RWPE2 (cell line): ENCODE measurements at regions not wholly inside any gene's neighbourhood (a gene's known extent, or its start where the extent isn't known, plus 50 kb on each side); places are given as distances from the start of the nearest gene placed in this dataset.

ENCODE experiments used
- ATAC-seq: fragments of 200-7000 bp; cut with Tn5 transposase; 3 replicates; pipeline ENCODE4 v1.9.1; 2021; ENCODE audit warnings: low read depth
- DNase-seq: peaks from one replicate; pipeline ENCODE4 v3.0.0-alpha.2; 2020; ENCODE audit warnings: low spot score
- H3K27ac ChIP-seq: fragments of 450-650 bp; 2 replicates; pipeline ENCODE4 v1.5.1; 2017; ENCODE audit warnings: mild to moderate bottlenecking; ENCODE audit not compliant: poor library complexity, severe bottlenecking
- H3K27me3 ChIP-seq: fragments of 250-450 bp; sonication (Bioruptor Pico); 2 replicates; pipeline ENCODE4 v1.5.1; 2021; ENCODE audit warnings: mild to moderate bottlenecking, moderate library complexity; ENCODE audit not compliant: insufficient read depth, poor library complexity, severe bottlenecking
- H3K36me3 ChIP-seq: fragments of 250-450 bp; sonication (Bioruptor Pico); 2 replicates; pipeline ENCODE4 v1.5.1; 2020; ENCODE audit warnings: low read depth, mild to moderate bottlenecking, moderate library complexity
- H3K4me1 ChIP-seq: fragments of 250-450 bp; sonication (Bioruptor Pico); 2 replicates; pipeline ENCODE4 v1.5.1; 2021; ENCODE audit warnings: mild to moderate bottlenecking, moderate library complexity; ENCODE audit not compliant: insufficient read depth, poor library complexity, severe bottlenecking
- H3K4me3 ChIP-seq: fragments of 250-450 bp; sonication (Bioruptor Pico); 2 replicates; pipeline ENCODE4 v1.5.1; 2021; ENCODE audit warnings: mild to moderate bottlenecking, moderate library complexity; ENCODE audit not compliant: severe bottlenecking
- H3K9me3 ChIP-seq: fragments of 250-450 bp; sonication (Bioruptor Pico); 2 replicates; pipeline ENCODE4 v1.5.1; 2021; ENCODE audit warnings: mild to moderate bottlenecking, moderate library complexity; ENCODE audit not compliant: severe bottlenecking
- TF ChIP-seq, protein P1 (sequence below): fragments of 450-650 bp; IDR thresholded peaks from one replicate; pipeline ENCODE4 v1.5.1; 2017; ENCODE audit warnings: mild to moderate bottlenecking, moderate library complexity; ENCODE audit not compliant: poor library complexity, severe bottlenecking

DNA sequence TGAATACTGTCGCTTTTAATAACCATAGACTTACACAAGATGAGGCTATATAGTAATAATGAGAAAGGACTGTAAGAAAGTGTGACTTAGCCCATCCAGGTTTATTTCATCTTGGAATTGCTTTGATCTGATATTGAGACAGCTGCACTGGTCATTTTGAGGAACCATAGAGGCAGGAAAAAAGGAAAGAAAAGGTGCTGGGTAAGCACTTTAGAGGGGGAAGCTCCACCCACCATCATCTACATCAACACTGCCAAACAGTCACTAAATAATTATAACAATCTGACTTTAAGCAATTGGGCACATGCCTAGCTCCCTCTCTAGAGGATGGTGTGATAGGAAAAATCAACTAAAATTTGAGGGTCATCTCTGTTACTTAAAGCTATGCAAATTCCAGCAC, 70.6 kb upstream of the ST6GALNAC3 start:
- Histone ChIP-seq H3K4me1 (no peaks in the 10 kb centered on the region), H3K9me3 (no peaks in the 10 kb centered on the region), H3K36me3 (no peaks in the 10 kb centered on the region), H3K4me3 (no peak overlapping the region), H3K27me3 (no peaks in the 10 kb centered on the region), H3K27ac (no peak overlapping the region)
- TF ChIP-seq, protein P1, sequence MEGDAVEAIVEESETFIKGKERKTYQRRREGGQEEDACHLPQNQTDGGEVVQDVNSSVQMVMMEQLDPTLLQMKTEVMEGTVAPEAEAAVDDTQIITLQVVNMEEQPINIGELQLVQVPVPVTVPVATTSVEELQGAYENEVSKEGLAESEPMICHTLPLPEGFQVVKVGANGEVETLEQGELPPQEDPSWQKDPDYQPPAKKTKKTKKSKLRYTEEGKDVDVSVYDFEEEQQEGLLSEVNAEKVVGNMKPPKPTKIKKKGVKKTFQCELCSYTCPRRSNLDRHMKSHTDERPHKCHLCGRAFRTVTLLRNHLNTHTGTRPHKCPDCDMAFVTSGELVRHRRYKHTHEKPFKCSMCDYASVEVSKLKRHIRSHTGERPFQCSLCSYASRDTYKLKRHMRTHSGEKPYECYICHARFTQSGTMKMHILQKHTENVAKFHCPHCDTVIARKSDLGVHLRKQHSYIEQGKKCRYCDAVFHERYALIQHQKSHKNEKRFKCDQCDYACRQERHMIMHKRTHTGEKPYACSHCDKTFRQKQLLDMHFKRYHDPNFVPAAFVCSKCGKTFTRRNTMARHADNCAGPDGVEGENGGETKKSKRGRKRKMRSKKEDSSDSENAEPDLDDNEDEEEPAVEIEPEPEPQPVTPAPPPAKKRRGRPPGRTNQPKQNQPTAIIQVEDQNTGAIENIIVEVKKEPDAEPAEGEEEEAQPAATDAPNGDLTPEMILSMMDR: no peak
- DNase-seq (no peak), ATAC-seq (no peak)

DNA sequence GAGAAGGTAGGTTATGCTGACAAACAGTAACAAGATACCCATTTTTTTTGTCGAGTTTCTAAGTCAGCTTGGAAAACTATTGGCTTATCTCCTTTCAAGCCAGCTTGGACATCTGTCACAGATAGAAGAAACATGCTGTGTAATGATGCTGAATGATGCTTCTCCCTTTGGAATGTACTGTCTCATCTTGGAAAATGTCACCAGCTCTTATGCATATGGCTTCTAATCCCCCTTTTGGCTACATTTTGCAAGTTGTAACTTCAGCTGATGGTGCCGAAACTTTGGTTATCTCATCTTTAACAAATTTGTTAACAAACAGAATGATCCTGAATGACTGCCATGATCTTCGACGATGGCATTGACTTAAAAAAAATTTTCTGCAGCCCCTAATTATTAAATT, 68.8 kb upstream of the ST6GALNAC3 start:
- ATAC-seq (no peak), DNase-seq (no peak)
- Histone ChIP-seq H3K27me3 (no peaks in the 10 kb centered on the region), H3K27ac (no peak overlapping the region), H3K9me3 (no peaks in the 10 kb centered on the region), H3K36me3 (no peaks in the 10 kb centered on the region), H3K4me1 (no peaks in the 10 kb centered on the region), H3K4me3 (no peak overlapping the region)
- TF ChIP-seq, protein P1: no peak

DNA sequence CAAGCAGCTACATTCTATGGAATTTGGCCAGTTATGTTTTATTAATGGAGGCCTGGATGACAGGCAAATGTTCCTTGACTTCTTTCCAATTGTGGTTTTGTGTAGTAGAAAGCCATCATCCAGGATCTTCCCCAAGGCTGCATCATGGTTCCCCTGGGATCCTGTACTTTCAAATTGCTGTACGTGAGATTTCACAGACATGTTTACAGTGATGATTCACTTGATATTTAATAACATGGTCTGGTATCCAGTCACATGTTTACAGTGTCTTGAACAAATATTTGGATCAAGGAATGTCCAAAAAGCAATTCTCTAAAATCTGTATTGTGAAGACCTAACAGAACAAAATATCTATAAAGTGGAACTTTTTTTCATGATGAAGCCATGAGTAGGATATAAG, 68.3 kb upstream of the ST6GALNAC3 start:
- no peak overlapping the region for H3K4me3 ChIP-seq
- TF ChIP-seq, protein P1: no peak
- ATAC-seq (no peak), DNase-seq (no peak)
- H3K36me3 ChIP-seq: no peaks in the 10 kb centered on the region
- H3K4me1 ChIP-seq: no peaks in the 10 kb centered on the region
- H3K9me3 ChIP-seq: no peaks in the 10 kb centered on the region
- no peaks in the 10 kb centered on the region for H3K27me3 ChIP-seq
- H3K27ac ChIP-seq: no peak overlapping the region

DNA sequence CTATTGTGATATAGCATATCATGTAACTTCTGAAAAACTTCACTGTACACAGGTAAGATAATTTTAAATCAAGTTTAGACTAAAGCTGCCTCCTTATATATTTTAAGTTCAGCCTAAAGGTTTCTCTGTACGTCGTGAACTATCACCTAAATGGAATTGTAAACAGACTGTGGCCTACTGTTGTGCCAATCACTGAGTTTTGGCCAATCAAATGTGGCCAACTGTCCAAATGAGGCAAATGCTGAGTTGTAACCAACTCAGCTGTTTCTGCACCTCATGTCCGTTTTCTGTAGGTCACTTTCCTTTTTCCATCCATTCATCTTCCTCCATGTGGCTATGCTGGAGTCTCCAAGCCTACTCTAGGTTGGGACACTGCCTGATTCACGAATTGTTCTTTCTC, 63.7 kb upstream of the ST6GALNAC3 start:
- DNase-seq (no peak), ATAC-seq (no peak)
- no peaks in the 10 kb centered on the region for H3K36me3 ChIP-seq
- H3K27me3 ChIP-seq: peaks cover 7% of the 10 kb centered on the region
- H3K4me3 ChIP-seq: no peak overlapping the region
- no peak overlapping the region for H3K27ac ChIP-seq
- H3K4me1 ChIP-seq: no peaks in the 10 kb centered on the region
- TF ChIP-seq, protein P1: no peak
- no peaks in the 10 kb centered on the region for H3K9me3 ChIP-seq

DNA sequence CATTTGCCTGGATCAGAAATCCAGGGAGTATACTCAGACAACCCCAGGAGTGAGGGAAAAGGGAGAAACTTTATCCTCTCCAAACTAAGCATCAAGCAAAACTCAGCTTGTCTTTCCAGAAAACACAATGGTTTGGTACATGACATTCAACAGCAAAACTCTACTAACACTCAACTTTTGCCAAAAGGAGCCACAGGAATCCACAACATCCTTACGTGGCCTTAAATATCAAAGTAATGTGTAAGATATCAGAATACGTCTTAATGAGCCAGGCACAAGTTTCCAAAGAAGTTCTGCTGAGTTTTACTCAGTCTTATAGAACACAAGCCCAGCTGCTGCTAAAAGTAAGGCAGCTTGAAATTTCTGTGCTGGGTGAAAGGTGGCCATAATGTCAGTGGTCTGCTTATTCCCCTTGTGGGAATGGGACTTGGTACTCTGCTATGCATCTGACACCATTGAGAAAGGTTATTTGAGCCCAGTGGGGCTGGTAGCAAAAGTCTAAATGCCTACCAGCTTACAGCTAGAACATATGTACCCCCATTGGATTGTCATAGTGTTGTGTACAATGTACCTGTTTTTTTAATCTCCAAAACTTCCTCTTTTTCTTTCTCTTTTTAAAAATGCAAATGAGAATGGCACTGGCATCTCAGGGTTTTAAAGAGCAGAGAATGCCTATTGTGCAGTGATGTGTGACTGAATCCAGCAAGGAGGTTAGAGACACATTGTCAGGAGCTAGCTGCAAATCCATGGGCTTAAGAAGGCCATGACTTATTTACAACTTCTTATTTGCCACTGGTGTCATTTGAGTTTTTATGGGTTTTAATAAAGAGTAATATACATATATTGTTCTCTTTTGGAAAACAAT, 62.0 kb upstream of the ST6GALNAC3 start:
- Histone ChIP-seq H3K4me1 (no peaks in the 10 kb centered on the region), H3K4me3 (no peak overlapping the region), H3K9me3 (no peaks in the 10 kb centered on the region), H3K27me3 (peaks cover 8% of the 10 kb centered on the region), H3K36me3 (no peaks in the 10 kb centered on the region), H3K27ac (no peak overlapping the region)
- TF ChIP-seq, protein P1: no peak
- ATAC-seq (no peak), DNase-seq (no peak)
